PC-3 (cell line): ENCODE measurements at regions not wholly inside any gene's neighbourhood (a gene's known extent, or its start where the extent isn't known, plus 50 kb on each side); places are given as distances from the start of the nearest gene placed in this dataset.

Source experiments
- CTCF ChIP-seq: fragments of 300-600 bp; sonication (generic); conservative IDR thresholded peaks from 2 replicates; pipeline ENCODE4 v1.5.1; 2017; ENCODE audit warnings: antibody characterized with exemption, low read depth, mild to moderate bottlenecking, low read length
- EZH2 ChIP-seq: fragments of 300-600 bp; sonication (generic); IDR thresholded peaks from one replicate; pipeline ENCODE4 v1.6.1; 2017; ENCODE audit warnings: antibody characterized with exemption, mild to moderate bottlenecking, low read length; ENCODE audit not compliant: unreplicated experiment
- EZH2phosphoT487 ChIP-seq: fragments of 300-600 bp; sonication (generic); IDR thresholded peaks from 2 replicates; pipeline ENCODE4 v1.6.1; 2018; ENCODE audit warnings: mild to moderate bottlenecking, antibody characterized with exemption, low read length, borderline replicate concordance

- TF ChIP-seq CTCF: no peak
- TF ChIP-seq EZH2: no peak
- TF ChIP-seq EZH2phosphoT487: no peak
Measured at GRCh38 chr5:163245584-163245983, 191.8 kb upstream of the CCNG1 start.
